Endodermal cell (in vitro differentiated cells): ENCODE measurements at regions not wholly inside any gene's neighbourhood (a gene's known extent, or its start where the extent isn't known, plus 50 kb on each side); places are given as distances from the start of the nearest gene placed in this dataset.

ENCODE experiments used
- DNase-seq: peaks from one replicate; pipeline ENCODE4 v3.0.0-alpha.2; 2017
- H3K27ac ChIP-seq: 2 replicates; pipeline ENCODE4 v1.5.1; 2013; ENCODE audit warnings: mild to moderate bottlenecking, low read depth, low read length, moderate library complexity
- H3K27me3 ChIP-seq: 2 replicates; pipeline ENCODE4 v1.6.1; 2013; ENCODE audit warnings: mild to moderate bottlenecking, low read length, moderate library complexity; ENCODE audit not compliant: insufficient read depth, control insufficient read depth, poor library complexity, severe bottlenecking
- H3K36me3 ChIP-seq: 2 replicates; pipeline ENCODE4 v1.7.0; 2013; ENCODE audit warnings: mild to moderate bottlenecking, low read length, moderate library complexity; ENCODE audit not compliant: control insufficient read depth, insufficient read depth
- H3K4me1 ChIP-seq: one replicate; pipeline ENCODE4 v1.7.0; 2013; ENCODE audit warnings: low read length; ENCODE audit not compliant: control insufficient read depth, insufficient read depth
- H3K4me3 ChIP-seq: 2 replicates; pipeline ENCODE4 v1.5.1; 2013; ENCODE audit warnings: mild to moderate bottlenecking, low read length, moderate library complexity
- H3K9ac ChIP-seq: 2 replicates; pipeline ENCODE4 v1.6.1; 2013; ENCODE audit warnings: mild to moderate bottlenecking, low read length, moderate library complexity; ENCODE audit not compliant: poor library complexity, severe bottlenecking; ENCODE audit errors: extremely low read depth
- H3K9me3 ChIP-seq: 2 replicates; pipeline ENCODE4 v1.6.1; 2013; ENCODE audit warnings: mild to moderate bottlenecking, low read length, moderate library complexity; ENCODE audit not compliant: control insufficient read depth
- H3K27ac Mint-ChIP-seq: 2 replicates; pipeline ENCODE4 v1.8.0; 2020; ENCODE audit warnings: mixed read lengths
- H3K27me3 Mint-ChIP-seq: 2 replicates; pipeline ENCODE4 v1.8.0; 2021; ENCODE audit warnings: mild to moderate bottlenecking, mixed read lengths; ENCODE audit not compliant: insufficient read depth
- H3K36me3 Mint-ChIP-seq: 2 replicates; pipeline ENCODE4 v1.8.0; 2020; ENCODE audit warnings: low read depth, mixed read lengths
- H3K4me1 Mint-ChIP-seq: 2 replicates; pipeline ENCODE4 v1.8.0; 2020; ENCODE audit warnings: mixed read lengths
- H3K4me3 Mint-ChIP-seq: 2 replicates; pipeline ENCODE4 v1.8.0; 2020; ENCODE audit warnings: mild to moderate bottlenecking, moderate library complexity, mixed read lengths
- H3K9me3 Mint-ChIP-seq: 2 replicates; pipeline ENCODE4 v1.8.0; 2020; ENCODE audit warnings: mild to moderate bottlenecking, mixed read lengths
- CTCF ChIP-seq: fragments of 200-600 bp; sonication (generic); conservative IDR thresholded peaks from 2 replicates; pipeline ENCODE4 v1.5.0; 2021; ENCODE audit warnings: antibody characterized with exemption, mild to moderate bottlenecking
- WGBS, 2 experiments: methylation state at CpG; one replicate each; pipeline versions ENCODE4 v1.1.5 to v1.1.7; 2013; ENCODE audit warnings: missing lambda C conversion rate in 2 of 2, mixed read lengths in 1 of 2; ENCODE audit not compliant: insufficient coverage in 1 of 2, insufficient read length in 1 of 2; 5-methylcytosine and 5-hydroxymethylcytosine counted together

DNA sequence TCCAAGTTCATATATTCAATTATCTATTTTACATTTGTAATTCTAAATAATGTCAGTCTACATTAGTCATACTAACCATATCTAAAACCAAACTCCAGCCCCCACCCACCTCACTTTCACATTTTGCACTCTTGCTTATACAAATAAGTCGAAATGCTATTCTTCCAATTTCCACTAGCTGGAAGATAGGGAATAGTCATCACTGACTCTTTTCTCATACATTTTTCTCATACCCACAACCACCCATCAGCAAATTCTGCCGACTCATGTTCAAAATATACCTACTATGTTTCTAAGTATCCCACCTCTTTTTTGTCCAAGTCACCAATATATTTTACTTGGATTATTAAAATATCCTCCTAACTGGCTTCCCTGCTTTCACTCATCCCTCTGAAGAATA is 93.2 kb upstream of the DGKB start:
- no peak for DNase-seq
- Mint-ChIP-seq H3K36me3 (no peaks in the 10 kb centered on the region), H3K4me3 (no peak overlapping the region), H3K27ac (no peak overlapping the region), H3K4me1 (peaks cover 5% of the 10 kb centered on the region), H3K9me3 (no peaks in the 10 kb centered on the region), H3K27me3 (no peaks in the 10 kb centered on the region)
- WGBS, 2 experiments, result 94 to 100% methylated on average over 2 of the region's 2 CpGs
- Histone ChIP-seq H3K27ac (no peak overlapping the region), H3K27me3 (no peaks in the 10 kb centered on the region), H3K9ac (no peak overlapping the region), H3K9me3 (no peaks in the 10 kb centered on the region), H3K4me1 (no peaks in the 10 kb centered on the region), H3K36me3 (no peaks in the 10 kb centered on the region), H3K4me3 (no peak overlapping the region)
- TF ChIP-seq CTCF, result no peak

- Mint-ChIP-seq H3K4me1 (peaks cover 7% of the 10 kb centered on the region), H3K27me3 (no peaks in the 10 kb centered on the region), H3K4me3 (no peak overlapping the region), H3K9me3 (no peaks in the 10 kb centered on the region), H3K27ac (no peak overlapping the region), H3K36me3 (no peaks in the 10 kb centered on the region)
- H3K36me3 ChIP-seq, result no peaks in the 10 kb centered on the region
- H3K9ac ChIP-seq, result no peak overlapping the region
- H3K27ac ChIP-seq, result no peak overlapping the region
- H3K4me3 ChIP-seq, result no peak overlapping the region
- DNase-seq, result no peak
- H3K9me3 ChIP-seq, result no peaks in the 10 kb centered on the region
- no peaks in the 10 kb centered on the region for H3K4me1 ChIP-seq
- WGBS, 2 experiments, result 79% methylated on average over 2 of the region's 2 CpGs; no CpG with 5 or more reads in 1 of the 2 experiments
- TF ChIP-seq CTCF, result no peak
- no peaks in the 10 kb centered on the region for H3K27me3 ChIP-seq
Measured at GRCh38 chr7:14988941-14989340, 86.4 kb upstream of the DGKB start.

DNA sequence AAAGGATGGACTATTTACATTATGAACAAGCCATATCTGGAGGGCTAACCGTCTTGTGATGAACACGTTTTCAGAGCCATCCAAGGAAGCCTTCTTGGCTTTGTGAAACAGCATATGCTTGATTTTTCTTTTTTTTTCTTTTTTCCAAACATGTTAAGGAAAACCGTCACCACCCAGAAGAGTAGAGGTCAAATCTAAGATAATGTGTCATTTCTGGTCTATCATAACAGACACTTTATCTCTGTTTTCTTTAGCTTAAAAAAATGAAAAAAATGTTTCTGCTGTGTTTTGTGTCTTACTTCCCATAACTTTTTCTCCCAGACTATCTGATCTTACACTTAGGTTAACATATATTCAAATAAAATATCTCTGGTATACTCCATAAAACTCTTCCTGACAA is 76.1 kb upstream of the DGKB start:
- Histone ChIP-seq H3K36me3 (no peaks in the 10 kb centered on the region), H3K4me1 (no peaks in the 10 kb centered on the region), H3K4me3 (no peak overlapping the region), H3K27me3 (no peaks in the 10 kb centered on the region), H3K9ac (no peak overlapping the region), H3K27ac (no peak overlapping the region), H3K9me3 (no peaks in the 10 kb centered on the region)
- DNase-seq, result no peak
- peaks cover 10% of the 10 kb centered on the region for H3K9me3 Mint-ChIP-seq
- no peaks in the 10 kb centered on the region for H3K27me3 Mint-ChIP-seq
- H3K4me1 Mint-ChIP-seq, result no peaks in the 10 kb centered on the region
- no peaks in the 10 kb centered on the region for H3K36me3 Mint-ChIP-seq
- no peak overlapping the region for H3K27ac Mint-ChIP-seq
- no peak for TF ChIP-seq CTCF
- H3K4me3 Mint-ChIP-seq, result no peak overlapping the region
- 97 to 100% methylated on average over 1 to 3 of the region's 3 CpGs for WGBS, 2 experiments
